Mesendoderm (in vitro differentiated cells): ENCODE measurements at regions not wholly inside any gene's neighbourhood (a gene's known extent, or its start where the extent isn't known, plus 50 kb on each side); places are given as distances from the start of the nearest gene placed in this dataset.
"Not testable (repeated sequence)": the region's sequence is repeated elsewhere in the genome, so short reads cannot be mapped to it uniquely, and the experiment has no call there.

Experiments
- DNase-seq: peaks from one replicate; pipeline ENCODE4 v3.0.0; 2013
- H2AK5ac ChIP-seq: 2 replicates; pipeline ENCODE4 v1.6.1; 2013; ENCODE audit warnings: low read length, inconsistent platforms
- H2BK120ac ChIP-seq: 2 replicates; pipeline ENCODE4 v1.6.1; 2013; ENCODE audit warnings: low read depth, mild to moderate bottlenecking, low read length, moderate library complexity, mixed read lengths
- H2BK15ac ChIP-seq: replicated peaks from 2 replicates; pipeline ENCODE4 v1.6.1; 2013; ENCODE audit warnings: low read depth, mild to moderate bottlenecking, moderate library complexity
- H2BK5ac ChIP-seq: 2 replicates; pipeline ENCODE4 v1.6.1; 2013; ENCODE audit warnings: low read length, inconsistent platforms
- H3K18ac ChIP-seq: 2 replicates; pipeline ENCODE4 v1.6.1; 2013; ENCODE audit warnings: mild to moderate bottlenecking, low read length, mixed read lengths
- H3K23ac ChIP-seq: one replicate; pipeline ENCODE4 v1.6.1; 2013; ENCODE audit warnings: low read length
- H3K27ac ChIP-seq: 2 replicates; pipeline ENCODE4 v1.5.1; 2013; ENCODE audit warnings: low read depth, mild to moderate bottlenecking, inconsistent platforms, low read length, moderate library complexity
- H3K27me3 ChIP-seq: 2 replicates; pipeline ENCODE4 v1.6.1; 2013; ENCODE audit warnings: low read length, control low read depth, mild to moderate bottlenecking, inconsistent platforms; ENCODE audit not compliant: insufficient read depth, poor library complexity
- H3K36me3 ChIP-seq: 2 replicates; pipeline ENCODE4 v1.6.1; 2013; ENCODE audit warnings: low read length, inconsistent platforms; ENCODE audit not compliant: control insufficient read depth, insufficient read depth
- H3K4ac ChIP-seq: one replicate; pipeline ENCODE4 v1.6.1; 2013; ENCODE audit warnings: low read depth, mild to moderate bottlenecking, low read length, moderate library complexity
- H3K4me1 ChIP-seq: 2 replicates; pipeline ENCODE4 v1.6.1; 2013; ENCODE audit warnings: low read depth, low read length, inconsistent platforms; ENCODE audit not compliant: control insufficient read depth
- H3K4me2 ChIP-seq: 2 replicates; pipeline ENCODE4 v1.6.1; 2013; ENCODE audit warnings: low read length
- H3K4me3 ChIP-seq: 2 replicates; pipeline ENCODE4 v1.5.1; 2013; ENCODE audit warnings: mild to moderate bottlenecking, low read length
- H3K56ac ChIP-seq: one replicate; pipeline ENCODE4 v1.6.1; 2013; ENCODE audit warnings: low read length
- H3K79me1 ChIP-seq: 2 replicates; pipeline ENCODE4 v1.6.1; 2013; ENCODE audit warnings: low read length, inconsistent platforms
- H3K79me2 ChIP-seq: 2 replicates; pipeline ENCODE4 v1.6.1; 2013; ENCODE audit warnings: mild to moderate bottlenecking, low read length; ENCODE audit not compliant: control insufficient read depth, insufficient read depth
- H3K9ac ChIP-seq: 2 replicates; pipeline ENCODE4 v1.6.1; 2013; ENCODE audit warnings: low read length, inconsistent platforms
- H4K5ac ChIP-seq: one replicate; pipeline ENCODE4 v1.6.1; 2013; ENCODE audit warnings: low read length
- H4K8ac ChIP-seq: one replicate; pipeline ENCODE4 v1.6.1; 2013; ENCODE audit warnings: low read depth, mild to moderate bottlenecking, control low read depth, low read length, moderate library complexity
- WGBS: extraction: QIAGEN DNeasy Blood & Tissue Kit; methylation state at CpG from one replicate; pipeline ENCODE4 v1.1.7; 2013; ENCODE audit warnings: low lambda C conversion rate, missing lambda C conversion rate; ENCODE audit not compliant: insufficient coverage; ENCODE audit errors: extremely low coverage; 5-methylcytosine and 5-hydroxymethylcytosine counted together

- WGBS, result no CpG with 5 or more reads among the region's 18 CpGs
- H2BK15ac ChIP-seq, DNase-seq: not testable (repeated sequence)
Measured at GRCh38 chr11:106531648-106532047, 454.2 kb downstream of the AASDHPPT start.

GRCh38 chr11:106533046-106533445, 455.6 kb downstream of the AASDHPPT start:
- no peak overlapping the region for H2BK15ac ChIP-seq
- H3K4me3 ChIP-seq, result no peak overlapping the region
- H3K27me3 ChIP-seq, result no peaks in the 10 kb centered on the region
- no peak overlapping the region for H2AK5ac ChIP-seq
- no peak overlapping the region for H4K5ac ChIP-seq
- no peaks in the 10 kb centered on the region for H3K79me1 ChIP-seq
- no CpG with 5 or more reads among the region's 2 CpGs for WGBS
- H3K27ac ChIP-seq, result no peak overlapping the region
- no peak overlapping the region for H2BK120ac ChIP-seq
- no peaks in the 10 kb centered on the region for H3K4me1 ChIP-seq
- H3K36me3 ChIP-seq, result no peaks in the 10 kb centered on the region
- H3K56ac ChIP-seq, result no peak overlapping the region
- H3K4me2 ChIP-seq, result no peak overlapping the region
- no peak overlapping the region for H4K8ac ChIP-seq
- H3K79me2 ChIP-seq, result no peaks in the 10 kb centered on the region
- no peak overlapping the region for H3K23ac ChIP-seq
- no peak overlapping the region for H3K4ac ChIP-seq
- no peak overlapping the region for H3K18ac ChIP-seq
- no peak for DNase-seq
- no peak overlapping the region for H3K9ac ChIP-seq
- no peak overlapping the region for H2BK5ac ChIP-seq

More at GRCh38 chr11:106531648-106532047, 454.2 kb downstream of the AASDHPPT start:
- not testable (repeated sequence) for H3K4me1 ChIP-seq, H3K4me3 ChIP-seq, H3K79me2 ChIP-seq, H3K36me3 ChIP-seq, H3K9ac ChIP-seq, H3K4me2 ChIP-seq, H3K79me1 ChIP-seq, H4K8ac ChIP-seq, H2BK120ac ChIP-seq, H3K23ac ChIP-seq, H3K27me3 ChIP-seq, H2AK5ac ChIP-seq, H4K5ac ChIP-seq, H2BK5ac ChIP-seq, H3K18ac ChIP-seq, H3K27ac ChIP-seq, H3K4ac ChIP-seq, H3K56ac ChIP-seq

- Histone ChIP-seq H3K4ac (no peak overlapping the region), H4K5ac (no peak overlapping the region), H3K79me2 (no peaks in the 10 kb centered on the region), H4K8ac (no peak overlapping the region), H3K27me3 (no peaks in the 10 kb centered on the region), H2AK5ac (no peak overlapping the region), H3K4me2 (no peak overlapping the region), H3K4me3 (no peak overlapping the region), H3K79me1 (no peaks in the 10 kb centered on the region), H3K23ac (no peak overlapping the region), H2BK5ac (no peak overlapping the region), H3K56ac (no peak overlapping the region), H2BK15ac (no peak overlapping the region), H3K4me1 (no peaks in the 10 kb centered on the region), H3K27ac (no peak overlapping the region), H3K36me3 (no peaks in the 10 kb centered on the region), H2BK120ac (no peak overlapping the region), H3K18ac (no peak overlapping the region), H3K9ac (no peak overlapping the region)
- WGBS, result no CpG with 5 or more reads among the region's 5 CpGs
- DNase-seq, result no peak
Measured at GRCh38 chr11:106540001-106540400, 462.5 kb downstream of the AASDHPPT start.

DNA sequence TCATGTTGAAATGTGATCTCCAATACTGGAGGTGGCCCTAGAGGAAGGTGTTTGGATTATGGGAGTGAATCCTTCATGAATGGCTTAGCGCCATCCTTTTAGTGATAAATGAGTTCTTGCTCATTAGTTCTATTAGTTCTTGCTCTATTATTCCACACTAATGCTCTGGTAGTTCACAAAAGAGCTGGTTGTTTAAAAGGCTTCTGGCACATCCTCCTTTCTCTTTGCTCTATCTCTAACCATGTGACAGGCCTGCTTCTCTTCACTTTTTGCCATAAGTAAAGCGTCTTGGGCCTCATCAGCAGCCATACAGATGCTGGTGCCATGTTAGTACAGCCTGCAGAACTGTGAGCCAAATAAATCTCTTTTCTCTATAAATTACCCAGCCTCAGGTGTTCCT, 469.9 kb downstream of the GUCY1A2 start:
- Histone ChIP-seq H3K79me1 (no peaks in the 10 kb centered on the region), H3K4me2 (no peak overlapping the region), H3K36me3 (no peaks in the 10 kb centered on the region), H3K4me3 (no peak overlapping the region), H2BK15ac (no peak overlapping the region), H3K27ac (no peak overlapping the region), H3K4ac (no peak overlapping the region), H3K79me2 (no peaks in the 10 kb centered on the region), H3K27me3 (no peaks in the 10 kb centered on the region), H4K8ac (no peak overlapping the region), H4K5ac (no peak overlapping the region), H3K4me1 (no peaks in the 10 kb centered on the region), H2AK5ac (no peak overlapping the region), H3K18ac (no peak overlapping the region), H2BK5ac (no peak overlapping the region), H3K56ac (no peak overlapping the region), H3K9ac (no peak overlapping the region), H3K23ac (no peak overlapping the region), H2BK120ac (no peak overlapping the region)
- no peak for DNase-seq
- WGBS, result no CpG with 5 or more reads among the region's 2 CpGs

- Histone ChIP-seq H3K27ac (no peak overlapping the region), H3K23ac (no peak overlapping the region), H4K8ac (no peak overlapping the region), H2BK120ac (no peak overlapping the region), H3K79me2 (no peaks in the 10 kb centered on the region), H3K4me3 (no peak overlapping the region), H3K18ac (no peak overlapping the region), H4K5ac (no peak overlapping the region), H3K56ac (no peak overlapping the region), H2BK15ac (no peak overlapping the region), H2BK5ac (no peak overlapping the region), H3K79me1 (no peaks in the 10 kb centered on the region), H3K9ac (no peak overlapping the region), H3K27me3 (no peaks in the 10 kb centered on the region), H3K4me1 (no peaks in the 10 kb centered on the region), H3K36me3 (no peaks in the 10 kb centered on the region), H2AK5ac (no peak overlapping the region), H3K4me2 (no peak overlapping the region), H3K4ac (no peak overlapping the region)
- no CpG with 5 or more reads among the region's 13 CpGs for WGBS
- DNase-seq, result no peak
Measured at GRCh38 chr11:106551744-106552673, 466.3 kb downstream of the GUCY1A2 start.
